ENCODE measurements at regions not wholly inside any gene's neighbourhood (a gene's known extent, or its start where the extent isn't known, plus 50 kb on each side); places are given as distances from the start of the nearest gene placed in this dataset.

DNA sequence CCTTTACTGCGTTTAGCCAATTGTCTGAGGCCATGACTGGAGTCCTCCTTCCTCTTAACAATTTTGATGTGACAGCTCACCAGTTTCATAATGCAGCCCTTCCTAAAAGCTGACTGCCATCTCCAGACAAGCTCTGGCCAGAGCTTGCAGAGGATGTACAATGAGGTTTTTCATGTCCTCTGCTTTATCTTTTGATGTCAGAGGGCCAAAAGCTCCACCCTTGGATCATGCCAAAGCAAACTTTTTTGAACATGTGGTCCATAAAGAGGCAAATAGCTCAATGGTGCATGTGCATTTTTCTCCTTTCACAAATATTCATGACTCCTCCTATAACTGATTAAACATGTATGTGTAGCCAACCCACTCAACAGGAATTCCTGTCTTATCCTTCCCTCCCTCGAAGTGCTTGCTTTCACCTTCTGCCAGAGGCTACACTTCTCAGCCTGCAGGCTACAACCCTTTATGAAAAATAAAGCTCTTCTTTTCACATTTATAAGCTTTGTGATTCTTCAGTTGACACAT is 266.2 kb downstream of the FBXO15 start:
- DNase-seq: no peak
- in situ Hi-C loops (cut with MboI; ENCODE audit: low pct_unique_long_range_greater_than_20kb, low sequenced_read_pairs): no loop called here

DNA sequence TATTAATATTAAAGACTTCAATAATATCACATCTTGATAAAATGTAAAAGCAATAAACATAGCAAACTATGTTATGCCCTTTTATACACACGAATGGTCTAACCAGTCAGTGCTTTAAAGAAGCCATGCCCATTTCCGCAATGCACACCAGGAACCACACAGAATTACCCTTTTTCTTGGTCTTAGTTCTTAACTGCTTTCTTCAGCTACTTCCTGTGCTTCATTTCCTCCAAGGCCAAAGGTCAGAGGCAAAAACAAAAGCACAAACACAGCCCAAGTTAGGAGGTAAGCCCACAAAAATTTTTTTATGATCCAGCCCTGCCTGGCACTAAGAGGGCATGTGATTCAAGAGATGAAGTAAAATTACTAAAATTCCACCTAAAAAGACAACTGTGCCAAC is 267.2 kb downstream of the FBXO15 start:
- in situ Hi-C loops (cut with MboI; ENCODE audit: low pct_unique_long_range_greater_than_20kb, low sequenced_read_pairs): no loop called here
- DNase-seq: no peak

GRCh38 chr18:73879766-73880165 is 267.9 kb downstream of the FBXO15 start:
- in situ Hi-C loops (cut with MboI; ENCODE audit: low pct_unique_long_range_greater_than_20kb, low sequenced_read_pairs): no loop called here
- no peak for DNase-seq

DNA sequence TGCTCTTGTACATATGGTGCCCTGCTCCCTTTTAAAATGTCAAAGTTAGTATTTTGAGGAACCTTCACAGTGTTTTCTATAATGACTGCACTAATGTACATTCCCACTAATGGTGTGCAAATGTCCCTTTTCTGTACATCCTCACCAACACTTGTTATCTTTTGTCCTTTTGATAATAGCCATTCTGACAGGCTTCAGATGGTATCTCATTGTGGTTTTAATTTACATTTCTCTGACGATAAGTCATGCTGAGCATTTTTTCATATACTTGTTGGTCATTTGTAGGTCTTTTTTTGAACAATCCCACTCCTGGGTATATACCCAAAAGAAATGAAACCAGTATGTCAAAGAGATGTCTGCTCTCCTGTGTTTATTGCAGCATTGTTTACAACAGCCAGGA is 268.3 kb downstream of the FBXO15 start:
- no peak for DNase-seq
- in situ Hi-C loops (cut with MboI; ENCODE audit: low pct_unique_long_range_greater_than_20kb, low sequenced_read_pairs): no loop called here

DNA sequence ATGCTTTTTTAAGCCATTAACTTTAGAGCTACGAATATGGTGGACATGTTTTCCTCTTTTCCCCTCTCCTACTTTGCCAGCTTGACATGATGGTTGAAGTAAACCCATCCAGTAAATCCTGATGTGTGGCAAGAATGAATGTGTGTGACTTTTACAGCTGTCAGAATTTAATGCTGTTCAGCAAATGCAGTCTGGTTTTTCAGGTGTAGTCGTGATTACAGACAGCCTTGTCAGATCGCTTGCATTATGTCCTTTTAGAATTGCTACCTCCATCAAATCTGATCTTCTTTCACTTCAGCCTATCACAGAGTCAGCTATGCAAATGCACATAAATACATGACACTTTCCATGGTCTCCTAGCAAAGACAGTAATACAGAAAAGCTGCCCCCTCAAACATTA is 278.5 kb downstream of the FBXO15 start:
- in situ Hi-C loops (cut with MboI; ENCODE audit: low pct_unique_long_range_greater_than_20kb, low sequenced_read_pairs): no loop called here
- no peak for DNase-seq

GRCh38 chr18:73861771-73862170 is 285.9 kb downstream of the FBXO15 start:
- in situ Hi-C loops (cut with MboI; ENCODE audit: low pct_unique_long_range_greater_than_20kb, low sequenced_read_pairs): no loop called here
- no peak for DNase-seq

- in situ Hi-C loops (cut with MboI; ENCODE audit: low pct_unique_long_range_greater_than_20kb, low sequenced_read_pairs): no loop called here
- DNase-seq: no peak
These were observed 287.7 kb downstream of the FBXO15 start for GRCh38 chr18:73859837-73860397.

- DNase-seq: no peak
- in situ Hi-C loops (cut with MboI; ENCODE audit: low pct_unique_long_range_greater_than_20kb, low sequenced_read_pairs): no loop called here
These were observed 294.7 kb downstream of the FBXO15 start for GRCh38 chr18:73852789-73853549.

- in situ Hi-C loops (cut with MboI; ENCODE audit: low pct_unique_long_range_greater_than_20kb, low sequenced_read_pairs): no loop called here
These were observed 296.9 kb downstream of the FBXO15 start for GRCh38 chr18:73850782-73851181.

GRCh38 chr18:73848656-73849055 is 299.0 kb downstream of the FBXO15 start:
- in situ Hi-C loops (cut with MboI; ENCODE audit: low pct_unique_long_range_greater_than_20kb, low sequenced_read_pairs): no loop called here
- DNase-seq: no peak

More at GRCh38 chr18:73850782-73851181, 296.9 kb downstream of the FBXO15 start:
- DNase-seq: no peak

DNA sequence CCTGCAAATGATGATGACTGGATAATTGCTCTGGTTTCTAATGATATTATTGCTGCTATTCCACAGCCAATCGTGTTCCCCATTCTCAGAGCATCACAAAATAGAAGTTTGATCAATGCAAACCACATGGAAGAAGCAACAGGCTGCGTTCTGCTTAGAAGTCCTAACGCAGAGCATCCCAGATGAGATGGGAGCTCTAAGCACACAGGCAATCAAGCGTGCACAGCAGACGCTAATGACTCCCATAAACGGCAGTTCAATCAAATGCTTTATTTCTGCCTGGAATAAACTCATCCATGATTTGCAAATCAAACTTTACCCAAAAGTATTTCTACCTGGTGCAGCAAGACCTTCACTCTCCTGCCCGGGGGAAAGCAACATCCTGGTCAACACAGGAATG is 304.2 kb downstream of the FBXO15 start:
- no peak for DNase-seq
- in situ Hi-C loops (cut with MboI; ENCODE audit: low pct_unique_long_range_greater_than_20kb, low sequenced_read_pairs): no loop called here

DNA sequence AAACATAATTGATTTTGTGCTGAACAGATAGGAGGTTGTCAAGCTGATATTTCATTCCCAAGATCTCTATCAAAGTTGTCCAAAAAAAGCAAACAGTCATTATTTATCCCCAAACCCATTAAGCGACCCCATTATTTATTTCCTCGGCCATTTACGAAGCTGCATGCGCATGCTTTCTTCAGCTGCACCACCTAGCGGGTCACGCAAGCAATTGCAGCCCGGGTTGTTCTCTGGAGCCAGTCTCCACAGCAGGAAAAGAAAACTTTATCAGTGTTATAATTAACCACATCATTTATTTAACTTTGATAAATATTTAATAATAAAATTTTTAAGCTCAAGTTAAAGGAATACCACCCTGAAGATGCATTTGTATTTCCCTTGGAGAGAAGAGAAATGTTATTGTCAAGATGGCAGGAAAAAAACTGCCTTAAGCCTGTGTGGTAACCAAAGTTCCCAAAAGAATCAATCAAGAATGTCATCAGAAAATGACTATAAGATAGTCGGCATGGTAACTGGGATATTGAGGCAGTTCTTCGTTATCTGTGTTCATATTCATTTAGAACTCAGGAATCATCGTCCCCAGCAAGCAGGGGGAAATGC is 304.7 kb downstream of the FBXO15 start:
- in situ Hi-C loops (cut with MboI; ENCODE audit: low pct_unique_long_range_greater_than_20kb, low sequenced_read_pairs): no loop called here
- peak; percentile 30 for DNase-seq

DNA sequence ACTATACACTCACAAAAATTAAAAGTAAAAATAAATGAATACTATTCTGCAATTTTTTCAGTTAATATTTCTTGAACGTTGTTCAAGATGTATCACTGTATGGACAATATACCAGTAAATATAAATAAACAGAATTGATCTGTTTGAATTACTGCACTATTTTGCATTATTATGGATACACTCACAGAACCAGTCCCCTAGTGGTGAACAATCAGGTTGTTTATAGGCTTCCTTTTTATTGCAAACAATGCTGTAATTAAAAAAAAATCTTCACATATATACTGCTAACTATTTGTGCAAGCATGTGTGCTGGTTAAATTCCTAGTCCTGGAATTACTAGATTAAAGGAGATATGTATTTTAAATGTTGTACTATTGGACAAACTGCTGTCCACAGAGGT is 306.0 kb downstream of the FBXO15 start:
- no peak for DNase-seq
- in situ Hi-C loops (cut with MboI; ENCODE audit: low pct_unique_long_range_greater_than_20kb, low sequenced_read_pairs): no loop called here

DNA sequence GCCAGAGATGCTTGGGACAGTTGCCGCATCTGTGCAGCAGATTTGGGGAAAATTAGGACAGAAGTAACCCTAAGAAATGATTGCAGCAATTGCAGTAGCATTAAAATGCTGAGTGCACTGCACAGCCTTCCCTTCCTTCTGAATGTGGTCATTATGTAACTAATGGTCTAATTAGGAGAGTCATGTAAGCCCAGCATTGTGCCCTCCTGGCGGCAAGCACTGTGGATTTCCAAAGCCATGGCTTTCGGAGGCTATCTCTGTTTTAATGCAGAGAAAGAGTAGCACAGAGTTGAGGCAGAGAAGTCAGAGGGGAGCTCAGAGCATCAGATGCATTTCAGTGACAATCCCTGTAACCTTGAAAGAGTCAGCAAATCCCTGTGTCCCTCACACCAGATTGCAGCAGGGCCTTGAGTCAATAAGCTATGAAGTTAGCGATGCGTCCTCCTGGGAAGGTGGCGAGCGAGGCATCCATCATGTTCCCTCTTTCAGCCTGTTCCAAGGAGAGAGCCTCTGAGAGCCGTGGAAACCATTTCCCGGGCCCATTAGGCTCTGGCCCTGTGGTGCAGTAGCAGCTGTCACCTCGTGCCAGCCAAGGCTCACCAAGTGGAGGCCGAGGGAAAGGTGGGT is 307.2 kb downstream of the FBXO15 start:
- no peak for DNase-seq

GRCh38 chr18:73839441-73839840 is 308.2 kb downstream of the FBXO15 start:
- no peak for DNase-seq
- in situ Hi-C loops (cut with MboI; ENCODE audit: low pct_unique_long_range_greater_than_20kb, low sequenced_read_pairs): no loop called here

More for the DNA sequence above, 307.2 kb downstream of the FBXO15 start:
- in situ Hi-C loops (cut with MboI; ENCODE audit: low pct_unique_long_range_greater_than_20kb, low sequenced_read_pairs): no loop called here

DNA sequence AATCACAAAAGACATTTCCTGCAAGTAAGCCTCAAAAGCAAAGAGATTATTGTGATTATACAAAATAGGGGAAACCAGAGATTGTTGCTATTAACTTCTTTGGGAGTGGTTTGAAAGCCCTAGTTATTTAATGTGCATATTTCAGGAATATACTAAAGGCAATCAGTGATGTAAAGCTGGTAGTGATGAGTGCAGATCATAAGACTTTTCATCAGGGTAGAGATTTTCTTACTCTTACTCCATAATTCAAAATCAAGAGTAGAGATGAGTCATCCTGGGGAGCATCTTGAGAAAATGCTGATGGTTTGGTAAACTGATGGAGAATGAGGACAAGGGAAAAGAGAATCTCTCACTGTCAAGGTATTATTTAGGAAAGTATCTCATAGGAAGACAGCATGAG is 309.5 kb downstream of the FBXO15 start:
- no peak for DNase-seq
- in situ Hi-C loops (cut with MboI; ENCODE audit: low pct_unique_long_range_greater_than_20kb, low sequenced_read_pairs): no loop called here

DNA sequence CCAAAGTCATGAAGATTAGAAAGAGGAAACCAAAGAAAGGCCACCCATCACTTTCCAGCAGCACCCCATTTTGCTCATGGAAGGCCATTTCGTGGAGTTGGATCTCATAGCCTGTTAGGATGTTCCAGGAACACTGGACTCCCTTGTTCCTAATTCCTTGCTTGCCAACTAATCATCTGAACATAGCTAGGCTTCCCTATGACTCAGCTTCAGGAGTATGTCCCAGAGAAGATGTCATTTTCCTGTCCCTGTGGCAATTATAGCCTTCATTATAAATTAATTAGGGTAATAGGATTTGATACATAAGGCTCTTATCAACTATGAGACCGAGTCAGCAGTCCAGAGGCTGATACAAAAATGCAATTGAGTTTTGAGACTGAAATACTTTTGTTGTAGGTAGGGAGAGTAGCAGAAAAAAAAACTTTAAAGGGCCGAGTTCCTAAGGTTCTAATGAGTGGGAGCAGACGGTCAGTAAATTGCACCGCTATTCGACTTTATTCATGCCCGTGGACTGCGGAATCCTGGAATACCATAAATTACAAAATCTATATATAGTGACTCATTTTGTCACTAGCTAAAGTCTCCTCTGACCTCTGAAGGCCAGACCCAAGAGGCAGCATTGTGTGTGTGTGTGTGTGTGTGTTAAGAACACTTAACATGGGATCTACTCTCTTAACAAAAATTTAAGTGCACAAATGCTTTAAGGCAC is 311.8 kb downstream of the FBXO15 start:
- in situ Hi-C loops (cut with MboI; ENCODE audit: low pct_unique_long_range_greater_than_20kb, low sequenced_read_pairs): no loop called here
- DNase-seq: no peak

DNA sequence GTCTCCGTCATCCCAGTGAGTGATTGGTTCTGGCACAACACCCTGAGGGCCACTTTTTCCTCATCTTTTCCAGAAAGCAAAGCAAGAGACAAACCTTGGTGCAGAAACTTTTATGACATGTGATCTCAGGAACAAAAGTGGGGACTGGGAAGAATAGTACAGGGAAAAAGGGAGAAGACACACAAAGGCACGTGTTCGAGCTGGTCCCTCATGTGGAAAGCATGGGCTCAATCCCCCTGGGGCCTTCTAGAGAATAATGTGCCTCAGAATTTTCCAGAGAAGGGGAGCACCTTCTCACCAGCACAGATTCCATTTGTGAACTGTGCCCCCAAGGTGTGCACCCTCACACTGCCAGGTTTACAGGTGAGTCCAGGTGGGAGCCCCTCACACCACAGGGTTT is 312.6 kb downstream of the FBXO15 start:
- no peak for DNase-seq
- in situ Hi-C loops (cut with MboI; ENCODE audit: low pct_unique_long_range_greater_than_20kb, low sequenced_read_pairs): no loop called here

DNA sequence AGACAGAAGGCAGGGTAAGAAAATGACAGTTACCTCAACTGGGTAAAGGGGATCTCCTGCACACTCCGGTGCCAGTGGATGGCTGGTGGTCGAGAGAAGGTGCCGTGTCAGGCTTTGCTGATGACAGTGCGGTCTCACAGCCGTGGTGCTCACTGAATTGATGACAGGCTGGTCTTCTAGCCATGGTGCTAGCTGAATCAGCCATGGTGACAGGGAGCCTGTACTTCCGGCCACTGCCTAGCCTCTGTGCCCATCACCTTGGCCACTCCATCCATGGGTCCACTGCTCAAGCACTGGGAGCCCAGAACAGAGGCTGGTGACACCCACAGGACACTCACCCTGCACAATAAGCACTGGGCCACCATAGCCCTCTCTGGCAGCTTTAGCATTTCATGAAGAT is 315.9 kb downstream of the FBXO15 start:
- DNase-seq: no peak
- in situ Hi-C loops (cut with MboI; ENCODE audit: low pct_unique_long_range_greater_than_20kb, low sequenced_read_pairs): no loop called here
